ENCODE measurements at regions not wholly inside any gene's neighbourhood (a gene's known extent, or its start where the extent isn't known, plus 50 kb on each side); places are given as distances from the start of the nearest gene placed in this dataset.
A peak's percentile ranks its signal among the peaks of the same experiment; 100 is the strongest.

DNA sequence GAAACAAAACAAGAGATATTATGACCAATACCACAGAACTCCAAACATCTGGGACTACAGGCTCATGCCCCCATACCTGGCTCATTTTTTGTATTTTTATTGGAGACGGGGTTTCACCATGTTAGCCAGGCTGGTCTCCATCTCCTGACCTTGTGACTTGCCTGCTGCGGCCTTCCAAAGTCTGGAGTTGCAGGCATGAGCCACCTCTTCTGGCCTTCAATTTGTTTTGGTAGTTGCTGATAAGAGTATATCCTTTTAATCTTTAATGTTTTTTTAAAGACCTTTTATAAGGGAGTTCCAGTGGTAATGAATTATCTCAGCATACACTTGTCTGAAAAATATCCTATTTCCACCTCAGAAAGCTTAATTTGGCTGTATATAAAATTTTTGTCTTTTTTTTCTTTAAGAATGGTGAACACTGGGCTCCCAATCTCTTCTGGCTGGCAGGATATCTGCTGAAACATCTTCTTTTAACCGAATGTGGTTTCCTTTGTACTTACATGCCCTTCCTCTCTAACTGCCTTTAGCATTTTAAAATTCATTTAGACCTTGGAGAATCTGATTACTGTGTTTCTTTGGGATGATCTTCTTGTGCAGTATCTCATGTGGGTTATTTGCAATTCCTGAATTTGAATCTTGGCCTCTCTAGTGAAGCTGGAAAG lies 112.1 kb upstream of the KDM5D start:
- H3K4me1 ChIP-seq (ENCODE audit: control insufficient read depth, insufficient read depth, low read length, unreplicated experiment) = no peaks in the 10 kb centered on the region

DNA sequence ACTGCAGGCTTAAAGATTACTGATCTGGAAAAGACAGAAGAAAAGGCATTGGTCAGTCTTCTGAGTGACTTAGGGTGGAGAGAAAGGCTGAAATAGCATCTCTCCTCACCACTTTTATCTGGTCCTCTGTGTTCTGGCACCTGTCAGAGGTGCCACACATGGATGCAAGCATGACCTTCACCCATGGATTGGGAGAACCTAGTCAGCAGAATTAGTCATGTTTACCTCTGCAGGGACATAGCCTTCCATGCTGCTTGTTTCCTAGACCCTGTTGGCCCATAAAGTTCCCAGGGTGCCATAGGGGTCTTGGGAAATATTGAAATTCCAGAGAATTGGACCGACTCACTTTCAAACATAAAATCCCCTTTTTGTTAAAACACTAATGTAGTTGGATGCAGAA lies 98.4 kb upstream of the KDM5D start:
- Histone ChIP-seq H3K36me3 (ENCODE audit: insufficient read depth, low read length) (no peaks in the 10 kb centered on the region), H3K27me3 (ENCODE audit: insufficient read depth, low read length) (no peaks in the 10 kb centered on the region), H3K4me1 (ENCODE audit: control insufficient read depth, insufficient read depth, low read length, unreplicated experiment) (no peaks in the 10 kb centered on the region), H2AFZ (ENCODE audit: low read length, unreplicated experiment) (no peak overlapping the region), H3K79me2 (ENCODE audit: control insufficient read depth, insufficient read depth, low read length, unreplicated experiment) (no peaks in the 10 kb centered on the region), H3K27ac (ENCODE audit: low read depth, low read length) (no peak overlapping the region), H3K4me3 (ENCODE audit: low read depth, low read length) (no peak overlapping the region)

More for the DNA sequence above, 112.1 kb upstream of the KDM5D start:
- no peak overlapping the region for H3K4me3 ChIP-seq (ENCODE audit: low read depth, low read length)
- no peak overlapping the region for H3K27ac ChIP-seq (ENCODE audit: low read depth, low read length)
- no peaks in the 10 kb centered on the region for H3K36me3 ChIP-seq (ENCODE audit: insufficient read depth, low read length)
- H3K27me3 ChIP-seq (ENCODE audit: insufficient read depth, low read length) = no peaks in the 10 kb centered on the region
- H2AFZ ChIP-seq (ENCODE audit: low read length, unreplicated experiment) = no peak overlapping the region
- H3K79me2 ChIP-seq (ENCODE audit: control insufficient read depth, insufficient read depth, low read length, unreplicated experiment) = no peaks in the 10 kb centered on the region

DNA sequence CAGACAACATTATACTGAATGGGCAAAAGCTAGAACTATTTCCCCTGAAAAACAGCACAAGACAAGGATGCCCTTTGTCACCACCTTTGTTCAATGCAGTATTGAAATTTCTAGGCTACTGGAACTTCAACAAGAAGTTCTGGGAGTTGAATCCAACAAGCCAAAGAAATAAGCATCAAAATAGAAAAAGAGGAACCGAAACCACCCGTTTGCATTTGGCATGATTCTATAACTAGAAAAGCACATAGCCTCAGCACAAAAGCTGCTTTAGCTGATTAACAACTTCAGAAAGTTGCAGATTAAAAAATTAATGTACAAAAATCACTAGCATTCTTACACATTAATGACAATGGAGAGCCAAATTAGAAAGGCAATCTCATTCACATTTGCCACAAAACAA lies 79.6 kb upstream of the KDM5D start:
- Histone ChIP-seq H2AFZ (ENCODE audit: low read length, unreplicated experiment) (no peak overlapping the region), H3K4me3 (ENCODE audit: low read depth, low read length) (no peak overlapping the region), H3K79me2 (ENCODE audit: control insufficient read depth, insufficient read depth, low read length, unreplicated experiment) (no peaks in the 10 kb centered on the region), H3K4me1 (ENCODE audit: control insufficient read depth, insufficient read depth, low read length, unreplicated experiment) (no peaks in the 10 kb centered on the region), H3K27me3 (ENCODE audit: insufficient read depth, low read length) (no peaks in the 10 kb centered on the region), H3K27ac (ENCODE audit: low read depth, low read length) (no peak overlapping the region), H3K36me3 (ENCODE audit: insufficient read depth, low read length) (no peaks in the 10 kb centered on the region)

DNA sequence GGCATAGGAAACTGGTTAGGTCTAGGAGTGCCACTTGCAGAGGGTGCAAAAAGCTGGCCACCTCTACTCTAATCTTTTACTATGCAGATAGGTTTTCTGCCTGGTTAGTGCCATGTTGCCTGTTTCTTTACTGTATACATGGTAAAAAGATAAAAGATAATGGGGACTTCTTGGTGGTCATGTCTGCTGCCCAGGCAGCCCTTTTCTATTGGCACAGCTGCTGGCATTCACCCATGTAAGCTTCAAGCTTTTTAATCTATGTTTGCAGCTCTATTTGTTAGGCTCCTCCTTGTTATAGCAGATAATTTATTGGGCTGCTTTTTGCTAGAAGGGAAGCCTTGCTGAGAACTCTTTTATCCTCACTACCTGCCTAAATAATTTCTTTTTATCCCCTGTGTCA lies 74.0 kb upstream of the KDM5D start:
- Histone ChIP-seq H3K27me3 (ENCODE audit: insufficient read depth, low read length) (no peaks in the 10 kb centered on the region), H3K79me2 (ENCODE audit: control insufficient read depth, insufficient read depth, low read length, unreplicated experiment) (no peaks in the 10 kb centered on the region), H2AFZ (ENCODE audit: low read length, unreplicated experiment) (no peak overlapping the region)

DNA sequence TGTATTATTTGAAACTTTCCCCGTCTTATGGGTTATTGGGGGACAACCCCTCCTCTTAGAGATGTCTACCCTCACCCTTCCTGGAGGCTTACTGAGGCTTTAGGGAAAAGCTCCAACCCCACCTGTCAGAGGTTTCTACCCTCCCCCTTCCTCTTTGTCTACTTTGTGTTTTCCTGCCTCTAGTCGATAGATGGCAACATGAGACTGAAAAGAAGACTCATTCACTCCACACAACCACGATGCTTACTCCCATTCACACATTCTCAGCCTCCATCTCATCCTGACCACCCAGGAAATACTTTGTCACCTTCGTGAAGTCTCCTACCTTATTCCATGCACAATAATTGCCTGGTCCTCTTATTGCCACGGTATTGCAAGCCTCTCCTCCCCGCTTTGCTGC lies 72.4 kb upstream of the KDM5D start:
- no peaks in the 10 kb centered on the region for H3K4me1 ChIP-seq (ENCODE audit: control insufficient read depth, insufficient read depth, low read length, unreplicated experiment)
- no peak overlapping the region for H3K27ac ChIP-seq (ENCODE audit: low read depth, low read length)
- H3K79me2 ChIP-seq (ENCODE audit: control insufficient read depth, insufficient read depth, low read length, unreplicated experiment) = no peaks in the 10 kb centered on the region
- no peaks in the 10 kb centered on the region for H3K36me3 ChIP-seq (ENCODE audit: insufficient read depth, low read length)
- H3K27me3 ChIP-seq (ENCODE audit: insufficient read depth, low read length) = no peaks in the 10 kb centered on the region
- no peak overlapping the region; the same call in 1 of the 2 replicates for H3K4me3 ChIP-seq (ENCODE audit: low read depth, low read length)
- no peak overlapping the region for H2AFZ ChIP-seq (ENCODE audit: low read length, unreplicated experiment)

More for the DNA sequence above, 74.0 kb upstream of the KDM5D start:
- no peak overlapping the region for H3K4me3 ChIP-seq (ENCODE audit: low read depth, low read length)
- H3K27ac ChIP-seq (ENCODE audit: low read depth, low read length) = no peak overlapping the region
- no peaks in the 10 kb centered on the region for H3K36me3 ChIP-seq (ENCODE audit: insufficient read depth, low read length)
- H3K4me1 ChIP-seq (ENCODE audit: control insufficient read depth, insufficient read depth, low read length, unreplicated experiment) = no peaks in the 10 kb centered on the region

DNA sequence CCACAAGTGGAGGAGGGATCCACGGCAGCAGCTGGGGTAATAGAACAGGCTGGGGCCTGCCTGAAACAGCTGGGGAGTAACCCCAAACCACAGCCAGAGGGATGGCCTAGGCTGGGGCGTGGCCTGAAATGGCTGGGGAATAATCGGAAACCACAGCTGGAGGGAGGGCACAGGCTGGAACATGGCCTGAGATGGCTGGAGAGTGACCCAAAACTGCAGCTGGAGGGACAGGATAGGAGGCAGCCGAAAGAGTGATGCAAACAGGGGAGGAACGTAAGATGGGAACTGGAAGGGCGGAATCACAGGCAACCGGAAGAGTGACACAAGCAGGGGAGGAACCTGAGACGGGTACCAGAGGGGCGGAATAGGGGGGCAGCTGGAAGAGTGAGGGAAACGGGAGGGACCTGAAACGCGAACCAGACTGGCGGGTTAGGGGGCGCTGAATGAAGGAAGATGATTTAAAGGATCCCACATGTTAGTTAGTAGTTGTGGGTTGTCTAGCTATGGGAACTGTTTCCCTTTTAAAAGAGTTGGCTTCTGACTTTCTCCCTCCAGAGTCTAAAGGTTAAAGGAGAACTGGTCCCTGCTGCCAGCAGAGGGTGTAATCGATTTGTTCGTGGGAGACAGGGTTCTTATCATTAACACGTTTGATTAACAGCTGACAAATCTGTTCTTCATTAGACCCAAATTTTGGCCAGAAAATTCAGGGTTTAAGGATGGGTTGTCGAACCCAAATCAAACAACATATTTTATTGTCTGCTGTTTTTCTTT lies 71.7 kb upstream of the KDM5D start:
- Histone ChIP-seq H3K27me3 (ENCODE audit: insufficient read depth, low read length) (no peaks in the 10 kb centered on the region), H3K36me3 (ENCODE audit: insufficient read depth, low read length) (no peaks in the 10 kb centered on the region), H3K4me3 (ENCODE audit: low read depth, low read length) (peak overlapping the region; percentile 33; the same call in 1 of the 2 replicates), H2AFZ (ENCODE audit: low read length, unreplicated experiment) (no peak overlapping the region), H3K27ac (ENCODE audit: low read depth, low read length) (no peak overlapping the region), H3K79me2 (ENCODE audit: control insufficient read depth, insufficient read depth, low read length, unreplicated experiment) (no peaks in the 10 kb centered on the region), H3K4me1 (ENCODE audit: control insufficient read depth, insufficient read depth, low read length, unreplicated experiment) (no peaks in the 10 kb centered on the region)
